Mesothelial cell of epicardium (in vitro differentiated cells): ENCODE measurements at regions not wholly inside any gene's neighbourhood (a gene's known extent, or its start where the extent isn't known, plus 50 kb on each side); places are given as distances from the start of the nearest gene placed in this dataset.

ENCODE experiments used
- DNase-seq, 2 experiments: peaks; one replicate each; pipeline ENCODE4 v3.0.0; 2021; ENCODE audit warnings: low spot score in 2 of 2; ENCODE audit not compliant: unreplicated experiment in 2 of 2
- H3K27ac Mint-ChIP-seq: 2 replicates; pipeline ENCODE4 v1.8.0; 2021; ENCODE audit warnings: mixed read lengths
- H3K27me3 Mint-ChIP-seq: 2 replicates; pipeline ENCODE4 v1.8.0; 2021; ENCODE audit warnings: low read depth, mixed read lengths
- H3K36me3 Mint-ChIP-seq: 2 replicates; pipeline ENCODE4 v1.8.0; 2021; ENCODE audit warnings: mixed read lengths
- H3K4me1 Mint-ChIP-seq: 2 replicates; pipeline ENCODE4 v1.8.0; 2021; ENCODE audit warnings: mixed read lengths
- H3K4me3 Mint-ChIP-seq: 2 replicates; pipeline ENCODE4 v1.8.0; 2021; ENCODE audit warnings: mild to moderate bottlenecking, moderate library complexity, mixed read lengths
- H3K9me3 Mint-ChIP-seq: 2 replicates; pipeline ENCODE4 v1.8.0; 2021; ENCODE audit warnings: mixed read lengths
- TF ChIP-seq, protein P1 (sequence below): fragments of 200-600 bp; sonication (generic); IDR thresholded peaks from one replicate; pipeline ENCODE4 v1.5.0; 2021; ENCODE audit warnings: antibody characterized with exemption; ENCODE audit not compliant: unreplicated experiment

DNA sequence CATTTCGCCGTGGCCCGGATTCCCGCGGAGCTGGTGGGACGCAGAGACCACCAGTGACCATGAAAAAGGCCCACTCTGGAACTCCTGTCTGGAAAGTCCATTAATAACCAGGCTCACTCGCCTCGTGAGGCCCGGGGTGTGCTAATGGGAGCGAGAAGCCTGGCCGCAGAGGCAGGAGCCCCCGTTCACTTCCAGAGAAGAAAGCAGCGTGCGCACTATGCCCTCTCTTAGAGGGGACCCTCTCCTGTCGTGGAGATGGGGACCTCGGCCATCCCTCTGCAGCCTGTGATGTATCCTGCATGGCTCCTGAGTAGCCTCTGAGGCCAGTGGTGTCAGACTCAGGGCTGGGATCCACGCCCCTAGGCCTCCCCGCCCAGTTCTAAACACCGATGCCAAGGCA, 134.1 kb upstream of the VRK1 start:
- TF ChIP-seq, protein P1, sequence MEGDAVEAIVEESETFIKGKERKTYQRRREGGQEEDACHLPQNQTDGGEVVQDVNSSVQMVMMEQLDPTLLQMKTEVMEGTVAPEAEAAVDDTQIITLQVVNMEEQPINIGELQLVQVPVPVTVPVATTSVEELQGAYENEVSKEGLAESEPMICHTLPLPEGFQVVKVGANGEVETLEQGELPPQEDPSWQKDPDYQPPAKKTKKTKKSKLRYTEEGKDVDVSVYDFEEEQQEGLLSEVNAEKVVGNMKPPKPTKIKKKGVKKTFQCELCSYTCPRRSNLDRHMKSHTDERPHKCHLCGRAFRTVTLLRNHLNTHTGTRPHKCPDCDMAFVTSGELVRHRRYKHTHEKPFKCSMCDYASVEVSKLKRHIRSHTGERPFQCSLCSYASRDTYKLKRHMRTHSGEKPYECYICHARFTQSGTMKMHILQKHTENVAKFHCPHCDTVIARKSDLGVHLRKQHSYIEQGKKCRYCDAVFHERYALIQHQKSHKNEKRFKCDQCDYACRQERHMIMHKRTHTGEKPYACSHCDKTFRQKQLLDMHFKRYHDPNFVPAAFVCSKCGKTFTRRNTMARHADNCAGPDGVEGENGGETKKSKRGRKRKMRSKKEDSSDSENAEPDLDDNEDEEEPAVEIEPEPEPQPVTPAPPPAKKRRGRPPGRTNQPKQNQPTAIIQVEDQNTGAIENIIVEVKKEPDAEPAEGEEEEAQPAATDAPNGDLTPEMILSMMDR, result no peak
- H3K4me3 Mint-ChIP-seq, result no peak overlapping the region
- H3K36me3 Mint-ChIP-seq, result no peaks in the 10 kb centered on the region
- no peak overlapping the region for H3K27ac Mint-ChIP-seq
- peaks cover 13% of the 10 kb centered on the region for H3K9me3 Mint-ChIP-seq
- DNase-seq, result no peak
- peaks cover 36% of the 10 kb centered on the region for H3K27me3 Mint-ChIP-seq
- peaks cover 36% of the 10 kb centered on the region for H3K4me1 Mint-ChIP-seq

DNA sequence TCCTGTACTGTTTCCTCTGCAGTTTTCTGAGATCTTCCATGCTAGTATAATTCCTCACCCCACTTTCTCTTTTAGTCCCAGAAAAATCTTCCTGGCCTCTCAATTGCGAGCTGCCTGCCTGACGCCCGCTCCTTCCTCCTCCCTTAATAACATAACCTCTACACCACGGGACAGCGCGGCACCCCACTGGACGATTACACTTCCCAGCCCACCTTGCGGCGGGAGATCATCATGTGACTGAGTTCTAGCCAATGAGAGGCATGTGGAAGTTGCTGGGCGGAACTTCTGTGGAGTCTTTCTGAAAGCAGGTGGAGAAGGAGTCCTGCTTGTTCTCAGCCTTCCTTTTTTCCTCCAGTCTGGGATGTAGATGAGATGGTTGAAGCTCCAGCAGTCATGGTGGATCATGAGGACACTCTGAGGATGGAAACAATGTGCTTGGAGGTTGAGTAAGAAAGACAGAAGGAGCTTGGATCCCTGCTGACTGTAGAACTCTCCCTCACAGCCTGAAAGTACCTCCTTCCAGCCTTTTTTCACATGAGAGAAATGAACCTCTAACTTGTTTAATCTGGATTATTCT, 133.6 kb upstream of the VRK1 start:
- peaks cover 36% of the 10 kb centered on the region for H3K4me1 Mint-ChIP-seq
- H3K27me3 Mint-ChIP-seq, result peaks cover 41% of the 10 kb centered on the region
- no peak overlapping the region for H3K27ac Mint-ChIP-seq
- H3K4me3 Mint-ChIP-seq, result no peak overlapping the region
- H3K9me3 Mint-ChIP-seq, result peaks cover 13% of the 10 kb centered on the region
- no peak for DNase-seq
- TF ChIP-seq, protein P1, result no peak
- no peaks in the 10 kb centered on the region for H3K36me3 Mint-ChIP-seq

DNA sequence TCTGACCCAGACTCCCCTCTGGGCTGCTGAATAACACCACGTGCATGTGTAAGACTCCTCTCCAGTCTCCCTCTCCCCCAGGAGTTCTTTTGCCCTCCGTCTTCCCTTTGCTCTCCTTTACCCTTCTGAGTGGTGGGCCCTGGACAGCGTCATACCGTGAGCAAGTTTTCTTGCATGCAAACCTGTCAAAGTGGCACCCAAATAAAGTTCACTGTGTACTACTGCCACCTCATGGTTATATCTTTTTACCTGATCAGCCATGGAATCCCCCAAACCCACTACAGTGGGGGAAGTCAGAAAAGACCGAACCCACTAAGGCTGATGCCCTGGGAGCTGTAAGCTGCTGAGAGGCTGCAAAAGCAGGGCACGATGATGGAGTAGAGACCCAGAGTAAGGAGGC, 131.1 kb upstream of the VRK1 start:
- TF ChIP-seq, protein P1, result no peak
- Mint-ChIP-seq H3K27ac (no peak overlapping the region), H3K27me3 (peaks cover 59% of the 10 kb centered on the region), H3K36me3 (no peaks in the 10 kb centered on the region), H3K9me3 (peaks cover 13% of the 10 kb centered on the region), H3K4me1 (peaks cover 14% of the 10 kb centered on the region), H3K4me3 (no peak overlapping the region)
- no peak for DNase-seq

GRCh38 chr14:96670391-96670790, 126.8 kb upstream of the VRK1 start:
- TF ChIP-seq, protein P1, result no peak
- Mint-ChIP-seq H3K4me3 (no peak overlapping the region), H3K36me3 (no peaks in the 10 kb centered on the region), H3K9me3 (peaks cover 7% of the 10 kb centered on the region), H3K27me3 (peaks cover 59% of the 10 kb centered on the region), H3K27ac (no peak overlapping the region), H3K4me1 (no peaks in the 10 kb centered on the region)
- DNase-seq, result no peak

- Mint-ChIP-seq H3K27ac (no peak overlapping the region), H3K4me1 (no peaks in the 10 kb centered on the region), H3K36me3 (no peaks in the 10 kb centered on the region), H3K27me3 (peaks cover 52% of the 10 kb centered on the region), H3K9me3 (no peaks in the 10 kb centered on the region), H3K4me3 (no peak overlapping the region)
- no peak for DNase-seq
- TF ChIP-seq, protein P1, result no peak
These were observed 126.0 kb upstream of the VRK1 start for GRCh38 chr14:96671218-96671617.

GRCh38 chr14:96673706-96674105, 123.5 kb upstream of the VRK1 start:
- Mint-ChIP-seq H3K9me3 (no peaks in the 10 kb centered on the region), H3K36me3 (no peaks in the 10 kb centered on the region), H3K27ac (no peak overlapping the region), H3K4me3 (no peak overlapping the region), H3K4me1 (no peaks in the 10 kb centered on the region), H3K27me3 (peaks cover 39% of the 10 kb centered on the region)
- no peak for DNase-seq
- TF ChIP-seq, protein P1, result no peak
